Natural killer cell (primary cell): ENCODE measurements at regions not wholly inside any gene's neighbourhood (a gene's known extent, or its start where the extent isn't known, plus 50 kb on each side); places are given as distances from the start of the nearest gene placed in this dataset.

Experiments used
- ATAC-seq, 3 donors: fragments of 150-1000 bp in 2 of 3; fragments of 200-7000 bp in 1 of 3; cut with Tn5 transposase; 1 replicate in 1 of 3; 2 replicates in 2 of 3; pipeline ENCODE4 v1.10.0; 2021; ENCODE audit warnings: mild to moderate bottlenecking in 2 of 3, moderate library complexity in 2 of 3
- DNase-seq, 2 donors: peaks; one replicate each; pipeline versions ENCODE4 v3.0.0 to v3.0.0-alpha.2; 2013 to 2021; ENCODE audit warnings: mixed read lengths in 1 of 2
- H3K27ac ChIP-seq: one replicate; pipeline ENCODE4 v1.5.1; 2013; ENCODE audit warnings: mild to moderate bottlenecking, low read length
- H3K27me3 ChIP-seq: one replicate; pipeline ENCODE4 v1.6.1; 2013; ENCODE audit warnings: low read length; ENCODE audit not compliant: control insufficient read depth, insufficient read depth
- H3K36me3 ChIP-seq: one replicate; pipeline ENCODE4 v1.6.1; 2013; ENCODE audit warnings: low read length; ENCODE audit not compliant: control insufficient read depth, insufficient read depth
- H3K4me1 ChIP-seq: one replicate; pipeline ENCODE4 v1.6.1; 2013; ENCODE audit warnings: low read length; ENCODE audit not compliant: control insufficient read depth, insufficient read depth
- H3K4me3 ChIP-seq: one replicate; pipeline ENCODE4 v1.5.1; 2013; ENCODE audit warnings: low read length
- H3K9me3 ChIP-seq: one replicate; pipeline ENCODE4 v1.6.1; 2013; ENCODE audit warnings: low read length; ENCODE audit not compliant: control insufficient read depth, insufficient read depth
- H3K27ac Mint-ChIP-seq, 2 donors: one replicate each; pipeline ENCODE4 v1.8.0; 2022; ENCODE audit warnings: mild to moderate bottlenecking in 2 of 2, mixed read lengths in 2 of 2, moderate library complexity in 1 of 2
- H3K27me3 Mint-ChIP-seq, 2 donors: one replicate each; pipeline ENCODE4 v1.8.0; 2022; ENCODE audit warnings: low read depth in 2 of 2, mixed read lengths in 2 of 2
- H3K36me3 Mint-ChIP-seq: one replicate; pipeline ENCODE4 v1.8.0; 2022; ENCODE audit warnings: mixed read lengths
- H3K4me1 Mint-ChIP-seq, 2 donors: one replicate each; pipeline ENCODE4 v1.8.0; 2022; ENCODE audit warnings: mixed read lengths in 2 of 2
- H3K4me3 Mint-ChIP-seq: one replicate; pipeline ENCODE4 v1.8.0; 2022; ENCODE audit warnings: mild to moderate bottlenecking, moderate library complexity, mixed read lengths
- H3K9me3 Mint-ChIP-seq, 2 donors: one replicate each; pipeline ENCODE4 v1.8.0; 2022; ENCODE audit warnings: mixed read lengths in 2 of 2
- WGBS: methylation state at CpG from one replicate; pipeline ENCODE4 v1.1.7; 2013; ENCODE audit warnings: missing lambda C conversion rate; ENCODE audit not compliant: insufficient coverage; 5-methylcytosine and 5-hydroxymethylcytosine counted together
- intact Hi-C: fragments of 100-400 bp; cut with micrococcal nuclease; formaldehyde crosslinking; loops from one replicate; pipeline ENCODE4 v1.14.2; 2022
- TF ChIP-seq, protein P1 (sequence below): fragments of 200-600 bp; IDR thresholded peaks from one replicate; pipeline ENCODE4 v1.8.0; 2022; ENCODE audit warnings: antibody characterized with exemption

DNA sequence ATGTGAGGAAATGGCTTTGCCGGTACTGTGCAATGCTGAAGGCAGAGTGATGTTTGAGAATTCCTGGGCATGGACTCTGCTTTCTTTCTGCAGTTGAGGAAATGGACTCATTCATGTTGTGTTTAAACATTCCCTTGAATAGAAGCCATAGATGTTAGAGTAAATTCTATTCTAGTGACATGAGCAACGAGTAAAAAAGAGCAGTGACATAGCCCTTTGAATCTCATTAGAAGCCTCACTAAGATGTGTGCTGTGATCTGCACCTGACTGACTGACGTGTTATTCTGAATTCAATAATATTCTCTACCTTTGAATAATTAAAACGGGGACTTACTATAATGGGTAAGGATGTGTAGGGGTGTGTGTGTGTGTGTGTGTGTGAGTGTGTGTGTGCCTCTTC lies 113.7 kb upstream of the KLF4 start:
- Mint-ChIP-seq H3K9me3 (no peaks in the 10 kb centered on the region), H3K36me3 (no peaks in the 10 kb centered on the region), H3K27me3 (no peaks in the 10 kb centered on the region), H3K4me3 (no peak overlapping the region), H3K4me1 (no peaks in the 10 kb centered on the region), H3K27ac (no peak overlapping the region)
- DNase-seq (no peak), ATAC-seq (no peak)
- Histone ChIP-seq H3K4me3 (no peak overlapping the region), H3K4me1 (no peaks in the 10 kb centered on the region), H3K36me3 (no peaks in the 10 kb centered on the region), H3K27me3 (no peaks in the 10 kb centered on the region), H3K27ac (no peak overlapping the region), H3K9me3 (no peaks in the 10 kb centered on the region)
- intact Hi-C loops, result no loop called here
- TF ChIP-seq, protein P1, sequence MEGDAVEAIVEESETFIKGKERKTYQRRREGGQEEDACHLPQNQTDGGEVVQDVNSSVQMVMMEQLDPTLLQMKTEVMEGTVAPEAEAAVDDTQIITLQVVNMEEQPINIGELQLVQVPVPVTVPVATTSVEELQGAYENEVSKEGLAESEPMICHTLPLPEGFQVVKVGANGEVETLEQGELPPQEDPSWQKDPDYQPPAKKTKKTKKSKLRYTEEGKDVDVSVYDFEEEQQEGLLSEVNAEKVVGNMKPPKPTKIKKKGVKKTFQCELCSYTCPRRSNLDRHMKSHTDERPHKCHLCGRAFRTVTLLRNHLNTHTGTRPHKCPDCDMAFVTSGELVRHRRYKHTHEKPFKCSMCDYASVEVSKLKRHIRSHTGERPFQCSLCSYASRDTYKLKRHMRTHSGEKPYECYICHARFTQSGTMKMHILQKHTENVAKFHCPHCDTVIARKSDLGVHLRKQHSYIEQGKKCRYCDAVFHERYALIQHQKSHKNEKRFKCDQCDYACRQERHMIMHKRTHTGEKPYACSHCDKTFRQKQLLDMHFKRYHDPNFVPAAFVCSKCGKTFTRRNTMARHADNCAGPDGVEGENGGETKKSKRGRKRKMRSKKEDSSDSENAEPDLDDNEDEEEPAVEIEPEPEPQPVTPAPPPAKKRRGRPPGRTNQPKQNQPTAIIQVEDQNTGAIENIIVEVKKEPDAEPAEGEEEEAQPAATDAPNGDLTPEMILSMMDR, result no peak
- 75% methylated on average over 2 of the region's 4 CpGs for WGBS

DNA sequence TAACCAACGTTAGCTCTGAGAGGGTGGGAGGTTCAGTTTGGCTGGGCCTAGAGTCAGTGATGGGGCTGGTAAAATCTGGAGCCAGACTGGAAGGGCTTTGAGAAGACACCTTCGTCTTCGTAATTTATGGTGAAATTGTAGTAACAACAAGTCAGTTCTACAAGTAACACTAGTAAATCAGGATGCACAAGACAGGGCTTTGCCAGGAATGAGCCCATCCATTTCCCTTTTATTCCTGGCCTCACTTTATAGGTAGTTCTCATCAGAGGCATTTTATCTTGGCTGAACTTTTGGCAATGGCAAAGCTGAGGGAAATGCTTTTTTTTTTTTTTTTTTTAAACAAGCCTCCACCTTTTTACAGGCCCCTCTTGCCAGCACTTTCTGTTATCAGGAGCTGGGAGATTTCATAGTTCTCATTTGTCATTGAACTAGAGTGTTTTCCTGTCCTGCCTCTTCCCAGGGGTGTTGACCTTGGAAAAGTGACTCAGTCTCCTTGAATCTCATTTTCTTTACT lies 110.5 kb upstream of the KLF4 start:
- ATAC-seq, result no peak
- no peaks in the 10 kb centered on the region for H3K27me3 Mint-ChIP-seq
- H3K36me3 Mint-ChIP-seq, result no peaks in the 10 kb centered on the region
- no peak overlapping the region for H3K4me3 ChIP-seq
- H3K27me3 ChIP-seq, result no peaks in the 10 kb centered on the region
- TF ChIP-seq, protein P1, result no peak
- no peak for DNase-seq
- intact Hi-C loops, result no loop called here
- H3K4me1 Mint-ChIP-seq, result no peaks in the 10 kb centered on the region
- no peaks in the 10 kb centered on the region for H3K9me3 ChIP-seq
- H3K4me1 ChIP-seq, result no peaks in the 10 kb centered on the region
- H3K4me3 Mint-ChIP-seq, result no peak overlapping the region
- no peaks in the 10 kb centered on the region for H3K9me3 Mint-ChIP-seq
- no peaks in the 10 kb centered on the region for H3K36me3 ChIP-seq
- no peak overlapping the region for H3K27ac Mint-ChIP-seq
- WGBS, result 88% methylated on average over 3 of the region's 3 CpGs
- no peak overlapping the region for H3K27ac ChIP-seq

DNA sequence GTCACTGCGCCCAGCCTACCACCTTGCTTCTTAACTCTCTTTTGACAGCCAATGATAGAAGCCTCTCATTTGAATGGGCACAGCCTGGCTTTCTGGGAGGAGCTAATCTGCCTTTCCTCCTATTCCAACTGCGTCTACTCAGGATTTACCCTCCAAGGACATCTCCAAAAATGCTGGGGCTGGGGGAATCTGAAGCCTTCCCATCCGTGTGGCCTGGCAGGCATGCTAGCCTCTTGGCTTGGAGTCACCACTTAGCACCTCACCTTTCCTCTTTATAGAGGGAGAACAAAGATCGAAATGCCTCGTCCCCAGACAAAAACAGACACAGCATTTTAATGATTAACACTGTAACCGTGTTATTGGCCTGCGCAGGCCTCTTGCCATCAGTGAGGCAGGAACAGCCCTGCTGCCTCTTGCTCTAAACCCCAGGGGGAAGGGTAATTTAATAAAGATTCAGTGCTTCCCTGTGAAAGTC lies 108.2 kb upstream of the KLF4 start:
- ATAC-seq (no peak), DNase-seq (no peak)
- H3K36me3 ChIP-seq, result no peaks in the 10 kb centered on the region
- H3K36me3 Mint-ChIP-seq, result no peaks in the 10 kb centered on the region
- no peaks in the 10 kb centered on the region for H3K9me3 ChIP-seq
- H3K4me1 ChIP-seq, result no peaks in the 10 kb centered on the region
- WGBS, result 92% methylated on average over 7 of the region's 7 CpGs
- no peak overlapping the region for H3K4me3 Mint-ChIP-seq
- intact Hi-C loops, result no loop called here
- no peak overlapping the region for H3K27ac Mint-ChIP-seq
- no peak overlapping the region for H3K4me3 ChIP-seq
- H3K27me3 Mint-ChIP-seq, result no peaks in the 10 kb centered on the region
- no peaks in the 10 kb centered on the region for H3K27me3 ChIP-seq
- TF ChIP-seq, protein P1, result no peak
- H3K27ac ChIP-seq, result no peak overlapping the region
- no peaks in the 10 kb centered on the region for H3K9me3 Mint-ChIP-seq
- H3K4me1 Mint-ChIP-seq, result no peaks in the 10 kb centered on the region

DNA sequence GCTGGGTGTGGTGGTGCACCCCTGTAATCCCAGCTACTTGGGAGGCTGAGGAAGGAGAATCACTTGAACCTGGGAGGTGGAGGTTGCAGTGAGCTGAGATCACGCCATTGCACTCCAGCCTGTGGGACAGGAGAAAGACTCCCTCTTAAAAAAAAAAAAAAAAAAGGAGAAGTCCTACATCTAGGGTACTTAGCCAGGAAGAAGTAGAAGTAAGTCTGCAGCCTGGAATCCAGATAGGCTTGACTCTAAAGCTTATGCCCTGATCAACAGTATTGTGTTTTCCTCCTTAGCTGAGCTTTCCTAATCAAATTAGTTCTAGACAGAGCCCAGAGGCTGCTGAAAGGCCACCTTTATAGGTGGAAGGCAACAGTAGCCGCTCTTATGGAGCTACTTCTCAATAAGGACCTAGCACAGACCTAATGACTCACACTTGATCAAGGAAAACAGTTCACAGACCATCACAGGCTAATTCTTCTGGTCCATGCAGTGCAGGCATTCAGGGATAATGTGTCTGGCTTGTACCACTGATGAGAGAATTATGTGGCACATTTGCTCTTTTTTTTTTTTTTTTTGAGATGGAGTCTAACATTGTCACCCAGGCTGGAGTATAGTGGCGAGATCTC lies 105.5 kb upstream of the KLF4 start:
- TF ChIP-seq, protein P1, result no peak
- DNase-seq, result no peak
- peaks cover 0 to 3% of the 10 kb centered on the region in 2 donors for H3K27me3 Mint-ChIP-seq
- 81% methylated on average over 2 of the region's 3 CpGs for WGBS
- Histone ChIP-seq H3K4me3 (no peak overlapping the region), H3K36me3 (no peaks in the 10 kb centered on the region), H3K27ac (no peak overlapping the region), H3K27me3 (no peaks in the 10 kb centered on the region), H3K4me1 (no peaks in the 10 kb centered on the region), H3K9me3 (no peaks in the 10 kb centered on the region)
- H3K4me1 Mint-ChIP-seq, result no peaks in the 10 kb centered on the region
- intact Hi-C loops, result no loop called here
- H3K4me3 Mint-ChIP-seq, result no peak overlapping the region
- no peak overlapping the region for H3K27ac Mint-ChIP-seq
- ATAC-seq, result no peak
- H3K36me3 Mint-ChIP-seq, result no peaks in the 10 kb centered on the region
- no peaks in the 10 kb centered on the region for H3K9me3 Mint-ChIP-seq
